ENCODE measurements at regions not wholly inside any gene's neighbourhood (a gene's known extent, or its start where the extent isn't known, plus 50 kb on each side); places are given as distances from the start of the nearest gene placed in this dataset.

DNA sequence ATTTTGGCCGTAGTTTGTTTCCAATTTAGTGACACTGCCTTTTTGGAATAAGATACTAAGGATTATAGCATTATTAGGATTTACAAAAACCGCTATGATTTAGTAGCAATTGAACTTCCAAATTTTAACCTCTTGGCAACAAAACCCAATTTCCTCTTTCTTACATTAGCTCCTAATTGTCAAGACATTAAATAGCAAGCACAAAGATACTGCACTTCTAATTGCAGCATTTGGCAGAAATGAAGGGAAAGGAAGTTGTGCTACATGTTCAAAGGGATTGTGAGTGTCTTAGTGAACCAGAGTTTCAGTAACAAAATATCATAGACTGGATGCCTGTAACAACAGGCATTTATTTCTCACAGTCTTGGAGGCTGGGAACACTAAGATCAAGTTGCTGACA is 99.9 kb downstream of the NUF2 start:
- TF ChIP-seq CTCF (conservative IDR thresholded peaks at IDR 0.05) = no peak
- no peak overlapping the region for H3K18ac ChIP-seq (ENCODE audit: insufficient read length, low read depth, low read length)
- H3K27ac ChIP-seq (ENCODE audit: insufficient read length, low read depth, low read length) = no peak overlapping the region
- H2AFZ ChIP-seq (ENCODE audit: low read length) = no peak overlapping the region
- no peak for DNase-seq
- 0 out of 2 replicates have a peak, but pooled peaks cover 1% of the 10 kb centered on the region for H3K4me1 ChIP-seq (ENCODE audit: insufficient read depth, low read length)
- no peaks in the 10 kb centered on the region for H3K27me3 ChIP-seq (ENCODE audit: insufficient read depth, low read length)
- H3K9me3 ChIP-seq (ENCODE audit: control insufficient read depth, low read depth, low read length) = no peaks in the 10 kb centered on the region
- H3K4me1 Mint-ChIP-seq = peaks cover 8 to 11% of the 10 kb centered on the region in 2 experiments
- no peak overlapping the region for H3K4ac ChIP-seq (ENCODE audit: low read depth, low read length)
- H3K4me3 Mint-ChIP-seq = no peak overlapping the region
- no peaks in the 10 kb centered on the region for H3K23me2 ChIP-seq (ENCODE audit: insufficient read length, low read depth, low read length, poor library complexity, severe bottlenecking)
- no peaks in the 10 kb centered on the region for H4K20me1 ChIP-seq (ENCODE audit: control insufficient read depth, insufficient read depth, insufficient read length)
- no peak overlapping the region for H2BK120ac ChIP-seq (ENCODE audit: low read depth, low read length, poor library complexity, severe bottlenecking)
- H3K79me1 ChIP-seq (ENCODE audit: insufficient read depth, low read depth, low read length, poor library complexity, severe bottlenecking) = no peaks in the 10 kb centered on the region
- H3K79me2 ChIP-seq (ENCODE audit: insufficient read depth, low read length) = no peaks in the 10 kb centered on the region
- no peak overlapping the region for H3K4me2 ChIP-seq (ENCODE audit: insufficient read depth, insufficient read length, low read length)
- H2BK20ac ChIP-seq (ENCODE audit: low read depth, low read length, poor library complexity, severe bottlenecking) = no peak overlapping the region
- no peaks in the 10 kb centered on the region; a peak in 1 of 7 replicates for H3K36me3 Mint-ChIP-seq (ENCODE audit: insufficient read depth in 1 of 3, low read depth in 3 of 3)
- H3K56ac ChIP-seq (ENCODE audit: insufficient read length, low read depth, low read length) = no peak overlapping the region
- no peak overlapping the region for H2BK15ac ChIP-seq (ENCODE audit: low read depth, low read length)
- no CpG with 5 or more reads among the region's 2 CpGs for WGBS (ENCODE audit: extremely low coverage, insufficient read length, low lambda C conversion rate)
- no peak overlapping the region for H3T11ph ChIP-seq (ENCODE audit: low read length)
- H4K8ac ChIP-seq (replicated peaks; ENCODE audit: insufficient read length, low read depth, low read length) = no peak overlapping the region
- no peak overlapping the region for H4K5ac ChIP-seq (ENCODE audit: insufficient read length, low read depth, low read length)
- H3K27me3 Mint-ChIP-seq (ENCODE audit: low read depth) = no peaks in the 10 kb centered on the region
- no peaks in the 10 kb centered on the region for H3K9me3 Mint-ChIP-seq
- no peak overlapping the region for H2AK5ac ChIP-seq (ENCODE audit: insufficient read length, low read length)
- no peak overlapping the region for H2BK12ac ChIP-seq (ENCODE audit: insufficient read length, low read depth, low read length)
- H3K9ac ChIP-seq (ENCODE audit: extremely low read depth, insufficient read length, low read length) = no peak overlapping the region
- H3K23ac ChIP-seq (ENCODE audit: insufficient read length, low read depth, low read length) = no peak overlapping the region
- no peak overlapping the region for H3K14ac ChIP-seq (ENCODE audit: insufficient read depth, low read length)
- no peak overlapping the region for H2BK5ac ChIP-seq (ENCODE audit: insufficient read length, low read length)
- no peak overlapping the region for H3K27ac Mint-ChIP-seq
- no peak overlapping the region for H4K91ac ChIP-seq (ENCODE audit: insufficient read length, low read depth, low read length)
